ENCODE measurements at regions not wholly inside any gene's neighbourhood (a gene's known extent, or its start where the extent isn't known, plus 50 kb on each side); places are given as distances from the start of the nearest gene placed in this dataset.

GRCh38 chr2:108067820-108068405 lies 81.6 kb downstream of the SLC5A7 start:
- DNase-seq: no peak

- DNase-seq: no peak
These were observed 83.4 kb downstream of the SLC5A7 start for GRCh38 chr2:108069515-108070310.

GRCh38 chr2:108073415-108074072 lies 87.2 kb downstream of the SLC5A7 start:
- DNase-seq: no peak

GRCh38 chr2:108074150-108074549 lies 87.8 kb downstream of the SLC5A7 start:
- no peak for DNase-seq

GRCh38 chr2:108074946-108075345 lies 88.6 kb downstream of the SLC5A7 start:
- DNase-seq: no peak

GRCh38 chr2:108076527-108076926 lies 90.2 kb downstream of the SLC5A7 start:
- no peak for DNase-seq

GRCh38 chr2:108079736-108080135 lies 93.4 kb downstream of the SLC5A7 start:
- DNase-seq: peak; percentile 15 to 48

- DNase-seq: no peak
These were observed 93.9 kb downstream of the SLC5A7 start for GRCh38 chr2:108080177-108080576.

GRCh38 chr2:108082978-108083377 lies 96.7 kb downstream of the SLC5A7 start:
- DNase-seq: no peak

GRCh38 chr2:108084311-108084710 lies 98.0 kb downstream of the SLC5A7 start:
- DNase-seq: no peak

GRCh38 chr2:108092886-108093285 lies 106.6 kb downstream of the SLC5A7 start:
- DNase-seq: no peak

- DNase-seq: no peak
These were observed 115.2 kb downstream of the SLC5A7 start for GRCh38 chr2:108101481-108101880.

GRCh38 chr2:108106731-108107130 lies 120.4 kb downstream of the SLC5A7 start:
- no peak for DNase-seq

- no peak for DNase-seq
These were observed 125.6 kb downstream of the SLC5A7 start for GRCh38 chr2:108111936-108112335.

GRCh38 chr2:108115868-108116267 lies 123.9 kb upstream of the SULT1C3 start:
- DNase-seq: no peak

- peak; percentile 38 to 48 for DNase-seq
These were observed 120.8 kb upstream of the SULT1C3 start for GRCh38 chr2:108118996-108119395.

GRCh38 chr2:108119492-108119891 lies 120.3 kb upstream of the SULT1C3 start:
- no peak for DNase-seq

GRCh38 chr2:108124736-108125495 lies 114.9 kb upstream of the SULT1C3 start:
- DNase-seq: no peak

- no peak for DNase-seq
These were observed 114.2 kb upstream of the SULT1C3 start for GRCh38 chr2:108125581-108125980.

- DNase-seq: no peak
These were observed 111.5 kb upstream of the SULT1C3 start for GRCh38 chr2:108128249-108128648.

GRCh38 chr2:108129636-108130035 lies 110.1 kb upstream of the SULT1C3 start:
- no peak for DNase-seq

GRCh38 chr2:108133457-108133856 lies 106.3 kb upstream of the SULT1C3 start:
- no peak for DNase-seq

- DNase-seq: no peak
These were observed 100.2 kb upstream of the SULT1C3 start for GRCh38 chr2:108139521-108139920.

Data from inflammatory macrophage (primary cell).